K562 (cell line): ENCODE measurements at regions not wholly inside any gene's neighbourhood (a gene's known extent, or its start where the extent isn't known, plus 50 kb on each side); places are given as distances from the start of the nearest gene placed in this dataset.

Source experiments
- ATAC-seq: fragments of 200-7000 bp; cut with Tn5 transposase; 3 replicates; pipeline ENCODE4 v1.9.1; 2020; ENCODE audit warnings: moderate library complexity
- BruUV-seq: library from RNA; stranded (reverse); fragments of 400-500 nt; replicated peaks from 2 replicates; lab custom pipeline; 2021; lab: Mats Ljungman, UMichigan
- CTCF ChIA-PET: fragments of 300-600 bp; formaldehyde crosslinking; extraction: SDS; loops from one replicate; lab custom pipeline; 2021; ENCODE audit warnings: low intra/inter-chr PET ratio; lab: Yijun Ruan, JAX
- POLR2A ChIA-PET: fragments of 300-600, 350-650 bp; sonication (Branson Sonifier 250); formaldehyde crosslinking; extraction: SDS; loops from one replicate; lab custom pipeline; 2021; ENCODE audit warnings: antibody characterized with exemption, inconsistent platforms; lab: Yijun Ruan, JAX
- DNase-seq, 4 experiments: peaks; one replicate each; pipeline versions ENCODE4 v3.0.0 to v3.0.0-alpha.2; 2011 to 2018; ENCODE audit warnings: low spot score in 3 of 4, mixed read lengths in 3 of 4; ENCODE audit errors: extremely low read depth in 1 of 4
- FAIRE-seq: peaks from 2 replicates; lab custom pipeline; 2011; peaks lifted over from hg19 to GRCh38; lab: Jason Lieb, UNC
- H2AFZ ChIP-seq: 2 replicates; pipeline ENCODE4 v1.6.0; 2011; ENCODE audit warnings: low read depth, low read length, control low read depth, inconsistent platforms
- H3K27ac ChIP-seq: fragments of 200-600 bp; 3 replicates; pipeline ENCODE4 v1.8.0; 2011; ENCODE audit warnings: low read depth, mild to moderate bottlenecking, control low read depth, inconsistent platforms, low read length, moderate library complexity, mixed read lengths; ENCODE audit errors: extremely low read depth
- H3K27me3 ChIP-seq, 2 experiments: fragments of 300-600 bp in 1 of 2; 2 replicates in 1 of 2; 3 replicates in 1 of 2; pipeline versions ENCODE4 v1.6.0 to v1.8.0; 2011; ENCODE audit warnings: inconsistent platforms in 2 of 2, low read length in 2 of 2, mild to moderate bottlenecking in 1 of 2, mixed read lengths in 1 of 2, moderate library complexity in 1 of 2; ENCODE audit not compliant: control insufficient read depth in 2 of 2, insufficient read depth in 2 of 2
- H3K36me3 ChIP-seq: fragments of 300-600 bp; 3 replicates; pipeline ENCODE4 v1.8.0; 2011; ENCODE audit warnings: mild to moderate bottlenecking, low read length, inconsistent platforms; ENCODE audit not compliant: control insufficient read depth, insufficient read depth
- H3K4me1 ChIP-seq, 2 experiments: fragments of 200-600 bp in 1 of 2; replicated peaks in 1 of 2; 2 replicates in 1 of 2; 3 replicates in 1 of 2; pipeline versions ENCODE4 v1.5.1 to v1.8.0; 2011; ENCODE audit warnings: inconsistent platforms in 2 of 2, low read length in 2 of 2, mild to moderate bottlenecking in 1 of 2, mixed read lengths in 1 of 2, moderate library complexity in 1 of 2; ENCODE audit not compliant: control insufficient read depth in 2 of 2, insufficient read depth in 2 of 2
- H3K4me2 ChIP-seq: 2 replicates; pipeline ENCODE4 v1.6.1; 2011; ENCODE audit warnings: low read length, control low read depth, inconsistent platforms, mixed read lengths; ENCODE audit not compliant: insufficient read depth
- H3K4me3 ChIP-seq: fragments of 200-600 bp; sonication (generic), shearing (Covaris generic); 2 replicates; pipeline ENCODE4 v1.5.1; 2016; ENCODE audit warnings: control low read depth, inconsistent platforms
- H3K79me2 ChIP-seq: fragments of 200-600 bp; 3 replicates; pipeline ENCODE4 v1.8.0; 2011; ENCODE audit warnings: low read length, inconsistent platforms; ENCODE audit not compliant: control insufficient read depth, insufficient read depth
- H3K9ac ChIP-seq, 2 experiments: 2 replicates each; pipeline versions ENCODE4 v1.6.0 to v1.6.1; 2011; ENCODE audit warnings: low read depth in 2 of 2, low read length in 2 of 2, control low read depth in 1 of 2, inconsistent platforms in 1 of 2, mild to moderate bottlenecking in 1 of 2, mixed read lengths in 1 of 2; ENCODE audit not compliant: insufficient read depth in 1 of 2
- H3K9me1 ChIP-seq: one replicate; pipeline ENCODE4 v1.6.0; 2011; ENCODE audit warnings: inconsistent platforms, mild to moderate bottlenecking, low read length, moderate library complexity; ENCODE audit not compliant: control insufficient read depth, insufficient read depth
- H3K9me3 ChIP-seq: replicated peaks from 2 replicates; pipeline ENCODE4 v1.5.1; 2011; ENCODE audit warnings: low read depth, low read length, inconsistent platforms; ENCODE audit not compliant: control insufficient read depth, insufficient read depth
- H4K20me1 ChIP-seq: replicated peaks from 2 replicates; pipeline ENCODE4 v1.6.1; 2011; ENCODE audit warnings: low read length, inconsistent platforms, mixed read lengths; ENCODE audit not compliant: control insufficient read depth, insufficient read depth
- BRCA1 ChIP-seq, 2 experiments: fragments of 450-650 bp in 1 of 2; sonication (generic) in 1 of 2; formaldehyde crosslinking in 1 of 2; IDR thresholded peaks; 2 replicates each; pipeline versions ENCODE4 v1.5.0 to v1.6.1; 2017 to 2020; ENCODE audit warnings: mild to moderate bottlenecking in 1 of 2, missing genetic modification reagents in 1 of 2
- CHD2 ChIP-seq: IDR thresholded peaks from 2 replicates; pipeline ENCODE4 v1.6.1; 2011; ENCODE audit warnings: low read depth, low read length
- E2F3 ChIP-seq: fragments of 250-450 bp; sonication (Bioruptor Pico); IDR thresholded peaks from 2 replicates; pipeline ENCODE4 v1.4.0; 2020; ENCODE audit warnings: mild to moderate bottlenecking
- HCFC1 ChIP-seq: IDR thresholded peaks from 2 replicates; pipeline ENCODE4 v1.6.1; 2012; ENCODE audit warnings: low read depth, low read length, improper control_type of control experiment
- NFYB ChIP-seq: IDR thresholded peaks from 2 replicates; pipeline ENCODE4 v1.6.1; 2011; ENCODE audit warnings: mild to moderate bottlenecking, moderate library complexity; ENCODE audit not compliant: insufficient read length; ENCODE audit errors: extremely low read depth
- OTX1 ChIP-seq: fragments of 450-650 bp; formaldehyde crosslinking; IDR thresholded peaks from 2 replicates; pipeline ENCODE4 v1.4.0; 2022; ENCODE audit warnings: mild to moderate bottlenecking
- RB1 ChIP-seq: fragments of 450-650 bp; IDR thresholded peaks from 2 replicates; pipeline ENCODE4 v1.6.1; 2017; ENCODE audit warnings: low read depth, mild to moderate bottlenecking
- ZNF707 ChIP-seq: fragments of 250-450 bp; sonication (Bioruptor Pico); conservative IDR thresholded peaks from 2 replicates; pipeline ENCODE4 v1.8.0; 2022; ENCODE audit warnings: inconsistent platforms, mild to moderate bottlenecking, moderate library complexity
- WGBS: fragments of 100-300 bp; shearing (Covaris generic); methylation state at CpG from one replicate; pipeline ENCODE4 v1.1.6; 2016; ENCODE audit warnings: low coverage, mixed read lengths; ENCODE audit not compliant: insufficient coverage; ENCODE audit errors: missing lambda C conversion rate; 5-methylcytosine and 5-hydroxymethylcytosine counted together
- in situ Hi-C: fragments of 300-500 bp; cut with MboI; formaldehyde crosslinking; loops from 4 replicates; pipeline ENCODE4 v1.15.0; 2018; ENCODE audit warnings: inconsistent platforms, mixed read lengths
- intact Hi-C: fragments of 100-400 bp; cut with micrococcal nuclease; formaldehyde crosslinking; loops from 2 replicates; pipeline ENCODE4 v1.14.2; 2022
- TF ChIP-seq, protein P1 (sequence below): fragments of 250-450 bp; sonication (Bioruptor Pico); IDR thresholded peaks from 2 replicates; pipeline ENCODE4 v1.5.1; 2021; ENCODE audit warnings: mild to moderate bottlenecking
- TF ChIP-seq, protein P2 (sequence below): fragments of 250-450 bp; sonication (Bioruptor Pico); IDR thresholded peaks from 2 replicates; pipeline ENCODE4 v1.5.0; 2021; ENCODE audit warnings: mild to moderate bottlenecking, borderline replicate concordance
- TF ChIP-seq, protein P3 (sequence below): fragments of 250-450 bp; sonication (Bioruptor Pico); IDR thresholded peaks from 2 replicates; pipeline ENCODE4 v1.8.0; 2021; ENCODE audit warnings: moderate library complexity, mild to moderate bottlenecking, inconsistent platforms

DNA sequence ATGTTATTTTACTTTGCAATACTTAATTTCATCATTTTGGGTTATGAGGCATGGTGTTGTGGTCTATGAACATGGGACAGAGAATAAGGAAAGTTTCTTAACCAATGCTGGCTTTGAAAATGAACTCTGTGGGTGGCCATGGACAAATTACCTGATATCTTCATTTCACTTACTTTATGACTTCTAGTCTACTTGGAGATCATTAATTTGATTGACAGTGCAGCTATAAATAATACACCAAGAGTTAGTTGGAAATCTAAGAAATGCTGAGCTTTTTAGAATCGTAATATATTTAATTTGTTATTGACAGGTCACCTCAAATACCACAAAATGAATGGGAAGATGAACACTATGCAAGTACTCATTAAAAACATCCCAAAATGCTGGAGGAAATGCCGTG is 140.4 kb downstream of the CENPW start:
- POLR2A ChIA-PET, result no interaction called here
- ATAC-seq, result no peak
- Histone ChIP-seq H3K4me3 (no peak overlapping the region), H3K9me3 (no peaks in the 10 kb centered on the region; the same call in 1 of the 2 replicates), H3K4me1 (no peaks in the 10 kb centered on the region), H3K9ac (no peak overlapping the region), H2AFZ (no peak overlapping the region), H3K9me1 (no peaks in the 10 kb centered on the region), H3K27me3 (no peaks in the 10 kb centered on the region), H3K4me2 (no peak overlapping the region)
- intact Hi-C loops, result no loop called here
- TF ChIP-seq E2F3 (no peak), HCFC1 (no peak), RB1 (no peak), ZNF707 (no peak), CHD2 (no peak), OTX1 (no peak), NFYB (no peak), BRCA1 (IDR thresholded peaks at IDR 0.05) (no peak), BRCA1 (CRISPR knock-in tag; IDR thresholded peaks at IDR 0.05) (no peak)
- TF ChIP-seq, protein P1, sequence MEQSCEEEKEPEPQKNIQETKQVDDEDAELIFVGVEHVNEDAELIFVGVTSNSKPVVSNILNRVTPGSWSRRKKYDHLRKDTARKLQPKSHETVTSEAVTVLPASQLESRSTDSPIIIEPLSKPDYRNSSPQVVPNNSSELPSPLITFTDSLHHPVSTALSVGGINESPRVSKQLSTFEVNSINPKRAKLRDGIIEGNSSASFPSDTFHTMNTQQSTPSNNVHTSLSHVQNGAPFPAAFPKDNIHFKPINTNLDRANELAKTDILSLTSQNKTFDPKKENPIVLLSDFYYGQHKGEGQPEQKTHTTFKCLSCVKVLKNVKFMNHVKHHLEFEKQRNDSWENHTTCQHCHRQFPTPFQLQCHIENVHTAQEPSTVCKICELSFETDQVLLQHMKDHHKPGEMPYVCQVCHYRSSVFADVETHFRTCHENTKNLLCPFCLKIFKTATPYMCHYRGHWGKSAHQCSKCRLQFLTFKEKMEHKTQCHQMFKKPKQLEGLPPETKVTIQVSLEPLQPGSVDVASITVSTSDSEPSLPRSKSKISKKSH (CRISPR knock-in tag), result no peak
- TF ChIP-seq, protein P2, sequence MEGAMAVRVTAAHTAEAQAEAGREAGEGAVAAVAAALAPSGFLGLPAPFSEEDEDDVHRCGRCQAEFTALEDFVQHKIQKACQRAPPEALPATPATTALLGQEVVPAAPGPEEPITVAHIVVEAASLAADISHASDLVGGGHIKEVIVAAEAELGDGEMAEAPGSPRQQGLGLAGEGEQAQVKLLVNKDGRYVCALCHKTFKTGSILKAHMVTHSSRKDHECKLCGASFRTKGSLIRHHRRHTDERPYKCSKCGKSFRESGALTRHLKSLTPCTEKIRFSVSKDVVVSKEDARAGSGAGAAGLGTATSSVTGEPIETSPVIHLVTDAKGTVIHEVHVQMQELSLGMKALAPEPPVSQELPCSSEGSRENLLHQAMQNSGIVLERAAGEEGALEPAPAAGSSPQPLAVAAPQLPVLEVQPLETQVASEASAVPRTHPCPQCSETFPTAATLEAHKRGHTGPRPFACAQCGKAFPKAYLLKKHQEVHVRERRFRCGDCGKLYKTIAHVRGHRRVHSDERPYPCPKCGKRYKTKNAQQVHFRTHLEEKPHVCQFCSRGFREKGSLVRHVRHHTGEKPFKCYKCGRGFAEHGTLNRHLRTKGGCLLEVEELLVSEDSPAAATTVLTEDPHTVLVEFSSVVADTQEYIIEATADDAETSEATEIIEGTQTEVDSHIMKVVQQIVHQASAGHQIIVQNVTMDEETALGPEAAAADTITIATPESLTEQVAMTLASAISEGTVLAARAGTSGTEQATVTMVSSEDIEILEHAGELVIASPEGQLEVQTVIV (CRISPR knock-in tag), result no peak
- TF ChIP-seq, protein P3, sequence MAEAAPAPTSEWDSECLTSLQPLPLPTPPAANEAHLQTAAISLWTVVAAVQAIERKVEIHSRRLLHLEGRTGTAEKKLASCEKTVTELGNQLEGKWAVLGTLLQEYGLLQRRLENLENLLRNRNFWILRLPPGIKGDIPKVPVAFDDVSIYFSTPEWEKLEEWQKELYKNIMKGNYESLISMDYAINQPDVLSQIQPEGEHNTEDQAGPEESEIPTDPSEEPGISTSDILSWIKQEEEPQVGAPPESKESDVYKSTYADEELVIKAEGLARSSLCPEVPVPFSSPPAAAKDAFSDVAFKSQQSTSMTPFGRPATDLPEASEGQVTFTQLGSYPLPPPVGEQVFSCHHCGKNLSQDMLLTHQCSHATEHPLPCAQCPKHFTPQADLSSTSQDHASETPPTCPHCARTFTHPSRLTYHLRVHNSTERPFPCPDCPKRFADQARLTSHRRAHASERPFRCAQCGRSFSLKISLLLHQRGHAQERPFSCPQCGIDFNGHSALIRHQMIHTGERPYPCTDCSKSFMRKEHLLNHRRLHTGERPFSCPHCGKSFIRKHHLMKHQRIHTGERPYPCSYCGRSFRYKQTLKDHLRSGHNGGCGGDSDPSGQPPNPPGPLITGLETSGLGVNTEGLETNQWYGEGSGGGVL (CRISPR knock-in tag), result no peak
- TF ChIP-seq, all 486 proteins: peak for 0
- CTCF ChIA-PET, result no interaction called here
- H4K20me1 ChIP-seq, result no peaks in the 10 kb centered on the region
- 3% methylated on average over 2 of the region's 2 CpGs for WGBS
- in situ Hi-C loops, result no loop called here
- no peaks in the 10 kb centered on the region for H3K79me2 ChIP-seq
- no peak for FAIRE-seq
- no peak for DNase-seq
- no peaks in the 10 kb centered on the region for H3K36me3 ChIP-seq
- no TSS peak for BruUV-seq
- H3K27ac ChIP-seq, result no peak overlapping the region
